NCI-H1436 (cell line): ENCODE measurements at regions not wholly inside any gene's neighbourhood (a gene's known extent, or its start where the extent isn't known, plus 50 kb on each side); places are given as distances from the start of the nearest gene placed in this dataset.
"Not testable (repeated sequence)": the region's sequence is repeated elsewhere in the genome, so short reads cannot be mapped to it uniquely, and the experiment has no call there.

Source experiments
- DNase-seq: peaks from one replicate; lab custom pipeline; 2025; lab: John Stamatoyannopoulos, UW

DNA sequence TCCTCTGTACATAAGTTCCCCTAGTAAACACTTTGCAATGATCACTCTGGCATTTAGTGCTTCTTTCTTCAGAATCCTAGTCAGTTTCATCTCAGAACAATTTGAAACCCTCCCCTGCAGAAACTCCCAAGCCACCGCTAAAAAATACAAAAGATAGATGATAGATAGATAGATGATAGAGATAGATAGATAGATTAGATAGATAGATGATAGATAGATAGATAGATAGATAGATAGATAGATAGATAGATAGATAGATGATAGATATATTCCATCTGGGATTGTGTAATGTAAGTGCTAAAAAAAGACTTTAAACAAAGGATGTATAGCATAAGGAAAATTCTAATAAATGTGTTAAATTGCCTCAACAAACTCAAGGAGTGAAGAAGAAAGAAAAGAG is 212.6 kb upstream of the POGK start:
- DNase-seq, result no peak

- no peak for DNase-seq
These were observed 211.7 kb upstream of the POGK start for GRCh38 chr1:166627558-166627957.

GRCh38 chr1:166628259-166628658 is 211.0 kb upstream of the POGK start:
- no peak for DNase-seq

DNA sequence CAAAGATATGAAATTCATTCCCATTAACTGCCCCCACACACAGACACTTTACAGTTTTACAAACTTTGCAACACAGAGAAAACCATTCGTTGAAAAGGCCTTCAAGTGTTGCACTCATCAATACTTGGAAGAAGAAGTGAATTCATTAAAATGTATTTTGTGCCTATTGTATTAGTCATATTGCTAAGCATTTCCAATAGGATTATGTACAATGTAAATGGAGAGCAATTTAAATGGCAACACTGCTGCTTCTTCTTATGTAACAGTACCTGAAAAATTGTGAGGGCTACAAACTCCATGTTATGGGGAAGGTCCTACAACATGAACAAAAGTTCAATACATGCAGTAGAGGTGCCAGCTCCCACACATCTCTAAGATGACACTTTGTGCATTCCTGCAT is 209.3 kb upstream of the POGK start:
- DNase-seq, result no peak

DNA sequence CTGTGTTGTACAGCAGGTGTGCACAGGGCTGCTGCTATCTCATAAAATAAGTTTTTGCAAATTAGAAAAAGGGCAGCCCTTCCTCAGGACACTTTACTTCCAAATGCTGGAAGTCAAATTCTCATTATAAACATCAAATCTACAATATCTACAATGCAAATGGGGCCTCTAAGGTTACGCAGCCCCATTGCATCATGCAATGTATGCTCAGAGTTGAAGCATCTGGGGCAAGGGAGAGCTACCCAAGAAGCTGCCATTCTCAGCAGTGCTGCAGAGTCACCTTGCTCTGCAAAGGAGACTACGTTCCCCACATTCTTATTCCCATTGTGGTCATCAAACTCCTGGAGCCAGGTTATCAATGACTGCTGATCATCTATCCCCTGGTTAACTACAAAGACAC is 208.9 kb upstream of the POGK start:
- DNase-seq, result no peak

DNA sequence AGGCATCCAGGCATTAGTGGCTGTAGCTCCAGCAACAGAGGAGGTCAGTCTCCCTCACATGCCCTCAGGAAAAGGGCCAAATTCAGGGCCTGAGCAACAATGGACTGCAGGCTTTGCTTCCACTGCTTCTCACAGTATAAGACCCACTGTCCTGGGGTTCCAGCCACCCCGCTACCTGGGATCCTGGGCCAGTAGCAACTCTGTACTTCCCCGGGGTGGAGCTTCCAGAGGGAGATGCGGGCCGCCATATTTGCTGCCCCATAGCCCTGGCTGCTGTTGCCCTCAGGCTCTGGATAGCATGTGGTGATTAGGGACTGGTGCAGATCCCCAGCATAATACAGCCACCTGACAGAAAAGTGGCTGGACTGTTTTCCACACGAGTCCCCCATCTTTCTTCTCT is 201.1 kb upstream of the POGK start:
- no peak for DNase-seq

DNA sequence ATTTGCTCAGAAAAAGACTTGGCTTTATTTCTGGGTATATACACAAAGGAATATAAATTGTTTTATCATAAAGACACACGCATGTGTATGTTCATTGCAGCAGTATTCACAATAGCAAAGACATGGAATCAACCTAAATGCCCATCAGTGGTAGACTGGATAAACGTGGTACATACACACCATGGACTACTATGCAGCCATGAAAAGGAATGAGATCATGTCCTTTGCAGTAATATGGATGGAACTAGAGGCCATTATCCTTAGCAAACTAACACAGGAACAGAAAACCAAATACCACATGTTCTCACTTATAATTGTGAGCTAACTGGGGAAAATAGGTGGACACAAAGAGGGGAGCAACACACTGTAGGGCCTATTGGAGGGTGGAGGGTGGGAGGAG is 182.0 kb upstream of the POGK start:
- DNase-seq, result not testable (repeated sequence)

- not testable (repeated sequence) for DNase-seq
These were observed 172.5 kb upstream of the POGK start for GRCh38 chr1:166666790-166667189.

GRCh38 chr1:166667600-166667999 is 171.7 kb upstream of the POGK start:
- DNase-seq, result not testable (repeated sequence)

GRCh38 chr1:166671627-166672026 is 167.6 kb upstream of the POGK start:
- DNase-seq, result no peak

DNA sequence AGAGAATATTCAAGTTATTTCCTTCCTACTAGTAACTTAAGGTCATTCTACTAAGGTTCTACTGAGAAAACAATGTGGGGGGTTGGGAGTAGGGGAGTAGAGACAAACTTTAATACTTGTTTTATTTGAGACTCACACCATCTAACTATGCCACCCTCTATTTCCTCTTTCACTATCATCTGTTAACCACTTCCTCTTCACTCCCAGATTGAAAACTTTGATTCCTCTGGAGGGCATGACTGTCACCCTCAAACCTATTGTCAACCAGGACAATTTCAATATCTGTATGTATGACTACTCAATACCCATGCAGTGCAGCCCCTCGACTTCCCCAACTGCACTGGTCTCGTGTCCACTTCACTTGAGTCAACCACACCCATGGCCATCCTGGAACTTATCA is 165.6 kb upstream of the POGK start:
- DNase-seq, result no peak

DNA sequence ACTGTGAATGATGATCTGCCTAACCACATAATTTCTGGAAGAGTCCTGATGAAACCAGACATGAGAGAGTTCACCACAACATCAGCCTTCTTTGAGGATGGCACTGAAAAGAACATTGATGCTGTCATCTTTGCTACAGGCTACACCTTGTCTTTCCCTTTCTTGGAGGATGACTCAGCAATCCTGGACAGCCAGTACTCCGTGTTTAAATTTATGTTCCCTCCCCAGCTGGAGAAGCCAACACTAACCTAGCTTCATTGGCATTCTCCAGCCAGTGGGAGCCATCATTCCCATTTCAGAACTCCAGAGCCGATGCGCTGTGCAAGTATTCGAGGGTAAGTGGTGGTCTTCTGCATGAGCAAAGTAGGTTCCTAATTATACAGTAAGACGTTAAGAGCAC is 164.1 kb upstream of the POGK start:
- DNase-seq, result no peak

DNA sequence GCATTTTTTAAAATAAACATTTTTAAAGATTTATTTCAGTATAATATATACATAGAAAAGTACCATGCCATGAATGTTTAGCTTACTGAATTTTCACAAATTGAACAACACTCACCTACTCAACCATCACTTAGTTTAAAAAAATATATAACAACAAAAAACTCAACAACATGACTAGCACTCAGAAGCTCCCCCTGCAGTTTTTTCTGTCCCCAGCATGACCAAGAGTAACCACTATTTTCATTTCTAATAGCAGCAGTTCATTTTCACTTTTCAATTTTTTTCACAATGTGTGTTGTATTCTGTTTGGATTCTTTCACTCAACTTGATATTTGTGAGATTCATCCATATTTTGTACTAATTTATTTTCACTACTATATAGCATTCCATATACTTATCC is 162.3 kb upstream of the POGK start:
- no peak for DNase-seq

- no peak for DNase-seq
These were observed 159.9 kb upstream of the POGK start for GRCh38 chr1:166679369-166679768.

DNA sequence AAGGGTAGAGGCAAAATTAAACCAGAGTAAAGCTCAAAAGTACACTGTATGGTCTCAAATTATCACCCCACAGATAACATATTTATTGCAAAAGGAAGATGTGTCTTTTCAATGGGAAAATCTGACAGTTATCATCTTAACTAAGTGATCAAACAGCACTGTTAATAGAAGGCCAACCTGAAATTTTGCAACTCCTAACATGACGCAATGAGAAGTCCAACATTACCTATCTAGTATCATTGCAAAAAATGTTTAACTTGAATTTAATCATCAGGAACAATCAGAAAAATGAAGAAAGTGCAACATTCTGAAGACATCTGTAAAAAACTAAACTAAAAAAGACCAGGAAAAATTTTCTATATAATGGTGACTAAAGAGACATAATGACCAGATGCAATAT is 156.7 kb upstream of the POGK start:
- no peak for DNase-seq

GRCh38 chr1:166684669-166685068 is 154.6 kb upstream of the POGK start:
- DNase-seq, result not testable (repeated sequence)

- no peak for DNase-seq
These were observed 154.1 kb upstream of the POGK start for GRCh38 chr1:166685200-166685599.

DNA sequence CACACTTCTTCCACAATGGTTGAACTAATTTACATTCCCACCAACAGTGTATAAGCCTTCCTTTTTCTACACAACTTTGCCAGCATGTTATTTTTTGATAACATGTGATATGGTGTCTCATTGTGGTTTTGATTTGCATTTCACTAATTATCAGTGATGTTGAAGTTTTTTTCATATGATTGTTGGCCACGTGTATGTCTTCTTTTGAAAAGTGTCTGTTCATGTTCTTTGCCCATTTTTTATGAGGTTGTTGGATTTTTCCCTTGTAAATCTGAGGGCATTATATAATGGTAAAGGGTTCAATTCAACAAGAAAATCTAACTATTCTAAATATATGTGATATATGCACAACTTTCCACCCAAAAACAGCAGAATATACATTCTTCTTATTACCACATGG is 153.4 kb upstream of the POGK start:
- not testable (repeated sequence) for DNase-seq

GRCh38 chr1:166690596-166690995 is 148.7 kb upstream of the POGK start:
- not testable (repeated sequence) for DNase-seq

GRCh38 chr1:166691476-166691875 is 147.8 kb upstream of the POGK start:
- DNase-seq, result no peak

GRCh38 chr1:166692346-166692745 is 146.9 kb upstream of the POGK start:
- DNase-seq, result no peak

GRCh38 chr1:166693158-166693557 is 146.1 kb upstream of the POGK start:
- DNase-seq, result no peak

GRCh38 chr1:166693673-166694297 is 145.5 kb upstream of the POGK start:
- no peak for DNase-seq

DNA sequence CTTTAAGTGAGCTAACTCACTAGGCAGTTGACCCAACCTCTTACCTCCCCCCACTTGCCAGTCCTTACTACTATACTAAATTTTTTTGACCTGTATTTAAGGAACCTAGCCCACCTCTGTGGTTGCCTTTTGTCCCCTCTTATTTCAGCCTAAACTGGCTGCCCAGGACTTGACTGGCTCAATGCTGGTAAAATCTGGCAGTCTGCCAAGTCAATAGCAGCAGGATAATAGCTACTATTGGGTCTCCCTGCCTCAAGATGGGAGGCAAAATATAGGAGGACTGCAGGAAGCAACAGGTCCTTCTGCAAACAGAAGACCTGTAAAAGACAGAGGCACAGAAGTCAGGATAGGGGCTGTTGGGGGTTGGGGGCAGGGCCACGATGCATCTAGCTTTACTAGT is 144.2 kb upstream of the POGK start:
- DNase-seq, result no peak

DNA sequence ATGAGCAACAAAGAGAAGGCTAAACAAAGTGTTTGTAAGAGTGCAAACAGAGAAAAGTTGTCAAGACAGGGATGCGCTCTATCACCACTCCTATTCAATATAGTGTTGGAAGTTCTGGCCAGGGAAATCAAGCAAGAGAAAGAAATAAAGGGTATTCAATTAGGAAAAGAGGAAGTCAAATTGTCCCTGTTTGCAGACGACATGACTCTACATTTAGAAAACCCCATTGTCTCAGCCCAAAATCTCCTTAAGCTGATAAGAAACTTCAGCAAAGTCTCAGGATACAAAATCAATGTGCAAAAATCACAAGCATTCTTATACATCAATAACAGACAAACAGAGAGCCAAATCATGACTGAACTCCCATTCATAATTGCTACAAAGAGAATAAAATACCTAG is 143.4 kb upstream of the POGK start:
- not testable (repeated sequence) for DNase-seq
